ENCODE measurements at regions not wholly inside any gene's neighbourhood (a gene's known extent, or its start where the extent isn't known, plus 50 kb on each side); places are given as distances from the start of the nearest gene placed in this dataset.

DNA sequence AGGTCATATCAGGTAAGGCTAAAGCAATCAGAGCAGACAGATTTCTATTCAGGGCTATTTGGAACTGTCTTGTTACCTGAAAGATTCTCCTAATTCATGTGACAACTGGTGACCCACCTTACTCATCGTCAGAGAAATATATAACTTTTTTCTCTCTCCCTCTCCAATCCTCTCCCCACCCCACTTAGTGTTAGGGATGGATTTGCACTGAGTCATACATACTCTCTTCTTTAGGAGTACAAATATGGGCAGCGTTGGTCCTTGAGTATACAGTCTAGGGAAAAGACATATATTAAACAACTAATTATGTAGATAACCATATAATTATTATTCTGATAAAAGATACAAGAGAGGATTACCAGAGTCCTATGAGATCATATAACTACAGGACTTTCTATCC lies 246.3 kb downstream of the HHIPL2 start:
- DNase-seq, result no peak

GRCh38 chr1:222299524-222299923 lies 248.4 kb downstream of the HHIPL2 start:
- no peak for DNase-seq

- no peak for DNase-seq
Measured at GRCh38 chr1:222290866-222291265, 257.0 kb downstream of the HHIPL2 start.

- no peak for DNase-seq
Measured at GRCh38 chr1:222288053-222288452, 259.9 kb downstream of the HHIPL2 start.

- no peak for DNase-seq
Measured at GRCh38 chr1:222286011-222286410, 261.9 kb downstream of the HHIPL2 start.

GRCh38 chr1:222285526-222285925 lies 262.4 kb downstream of the HHIPL2 start:
- DNase-seq, result no peak

GRCh38 chr1:222284466-222284865 lies 263.4 kb downstream of the HHIPL2 start:
- DNase-seq, result no peak

DNA sequence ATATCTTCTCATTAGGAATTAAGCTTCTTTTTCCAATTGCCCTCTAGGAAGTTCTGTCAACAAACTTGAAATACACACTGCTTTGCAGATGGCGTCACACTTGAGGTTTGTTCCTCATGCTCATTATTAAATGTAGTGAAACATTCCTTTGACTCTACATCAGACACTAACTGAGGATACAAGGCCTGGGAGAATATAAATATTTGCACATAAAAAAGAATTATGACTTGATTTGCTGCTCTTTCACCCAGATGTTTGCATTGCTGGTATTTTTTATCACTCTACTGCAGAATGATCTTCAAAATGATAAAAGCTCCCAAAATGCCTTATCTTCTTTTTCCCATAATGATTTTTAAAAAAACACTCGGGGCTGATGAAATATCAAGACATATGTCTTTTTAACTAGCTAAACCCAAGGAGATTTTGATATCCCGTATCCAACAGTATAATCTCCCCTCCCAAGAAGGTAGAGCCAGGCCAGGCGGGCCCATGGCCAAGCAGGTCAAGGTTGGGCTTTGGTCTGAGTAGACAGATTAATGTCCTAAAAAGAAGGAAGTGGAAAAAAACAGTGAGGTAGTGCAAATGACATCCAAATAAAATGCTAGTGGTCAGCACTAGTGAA lies 264.6 kb downstream of the HHIPL2 start:
- DNase-seq, result no peak

DNA sequence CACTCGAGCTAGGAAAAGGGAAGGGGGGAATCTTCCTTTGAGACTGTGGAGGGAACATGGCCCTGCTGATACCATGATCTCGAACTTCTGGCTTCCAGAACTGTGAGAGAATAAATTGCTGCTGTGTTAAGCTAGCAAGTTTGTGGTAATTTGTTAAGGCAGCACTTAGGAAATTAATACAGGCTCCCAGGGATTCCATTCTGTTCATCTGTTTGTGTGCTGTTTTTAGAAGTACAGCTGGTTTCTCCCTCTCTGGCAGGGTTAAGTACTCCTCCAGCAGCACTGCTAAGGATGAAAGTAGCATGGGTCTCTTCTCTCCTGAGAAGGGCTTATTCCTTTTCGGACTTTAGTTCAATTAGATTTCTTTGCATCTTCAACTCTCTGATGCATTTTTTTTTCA lies 268.3 kb downstream of the HHIPL2 start:
- DNase-seq, result no peak

GRCh38 chr1:222278501-222278900 lies 269.4 kb downstream of the HHIPL2 start:
- no peak for DNase-seq

DNA sequence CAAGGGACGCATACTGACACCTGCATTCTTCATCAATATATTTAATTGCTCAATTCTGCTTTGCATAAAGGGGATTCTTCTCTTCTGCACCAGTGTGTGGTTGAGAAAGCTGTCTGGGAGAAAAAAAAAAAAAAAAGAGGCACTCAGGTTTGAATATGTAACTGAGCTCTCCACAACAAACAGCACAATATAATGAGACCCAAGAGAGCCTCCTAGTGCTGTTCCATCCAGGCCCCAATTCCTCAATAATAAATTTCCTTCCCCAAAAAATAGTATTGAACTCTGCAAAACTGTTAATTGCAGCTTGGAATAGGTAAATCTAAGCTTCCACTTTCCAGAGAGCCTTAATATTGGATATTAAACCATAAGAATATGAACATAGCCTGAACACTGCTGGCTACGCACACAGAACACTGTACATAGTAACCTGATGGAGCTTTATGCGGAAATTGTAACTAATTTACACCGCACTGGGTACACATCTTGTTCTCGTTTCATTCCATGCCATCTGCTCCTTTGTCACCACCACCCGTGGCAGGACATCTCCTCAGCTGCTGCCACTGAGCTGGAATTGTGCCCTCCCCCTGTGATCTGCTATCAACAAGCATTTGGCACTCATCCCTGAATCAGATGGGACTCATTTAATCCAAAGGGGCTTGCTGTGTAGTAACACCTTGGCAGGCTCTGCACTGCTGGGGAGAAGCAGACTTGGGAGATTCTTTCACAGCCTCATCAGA lies 272.0 kb downstream of the HHIPL2 start:
- DNase-seq, result no peak

GRCh38 chr1:222275001-222275728 lies 272.7 kb downstream of the HHIPL2 start:
- DNase-seq, result no peak

- DNase-seq, result peak in 3 of 56 donors; percentile 3 to 18 (median 5)
Measured at GRCh38 chr1:222266223-222267196, 281.4 kb downstream of the HHIPL2 start.

GRCh38 chr1:222263791-222264190 lies 284.1 kb downstream of the HHIPL2 start:
- no peak for DNase-seq

DNA sequence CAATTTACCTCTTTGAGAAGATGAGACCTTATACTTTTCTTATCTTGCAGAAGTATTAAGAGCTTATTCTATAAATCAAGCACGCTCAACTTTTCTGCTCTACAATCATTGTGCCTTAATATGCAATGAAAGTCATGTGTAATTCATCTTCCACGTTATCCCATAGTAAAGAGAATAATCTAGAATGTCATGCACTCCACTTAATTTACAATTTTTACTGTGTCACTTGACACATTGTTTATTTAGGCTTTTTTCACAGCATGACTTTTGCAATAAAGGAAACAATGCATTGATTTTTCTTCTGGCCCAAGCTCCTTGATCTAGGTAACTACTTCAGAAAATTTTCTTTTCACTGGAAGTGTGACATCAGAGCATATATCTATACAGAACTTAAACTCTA lies 290.9 kb downstream of the HHIPL2 start:
- no peak for DNase-seq

DNA sequence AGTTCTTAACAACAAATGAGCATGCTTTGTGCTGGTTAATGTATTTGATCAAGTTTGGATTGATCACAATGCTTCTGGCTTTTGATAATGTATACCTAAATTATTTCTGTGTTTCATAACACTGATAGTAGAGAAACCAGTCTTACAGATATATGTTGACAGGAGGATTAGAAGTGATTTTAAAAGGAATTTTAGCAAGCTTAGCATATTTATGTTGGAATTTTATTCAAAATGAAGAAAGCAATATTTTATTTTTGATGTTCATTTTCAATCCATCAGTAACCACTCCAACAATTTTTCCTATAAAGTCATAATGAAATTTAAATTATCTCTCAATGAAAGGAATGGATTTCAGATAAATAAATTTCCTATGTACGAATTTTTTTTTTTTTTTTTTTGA lies 291.8 kb downstream of the HHIPL2 start:
- no peak for DNase-seq

DNA sequence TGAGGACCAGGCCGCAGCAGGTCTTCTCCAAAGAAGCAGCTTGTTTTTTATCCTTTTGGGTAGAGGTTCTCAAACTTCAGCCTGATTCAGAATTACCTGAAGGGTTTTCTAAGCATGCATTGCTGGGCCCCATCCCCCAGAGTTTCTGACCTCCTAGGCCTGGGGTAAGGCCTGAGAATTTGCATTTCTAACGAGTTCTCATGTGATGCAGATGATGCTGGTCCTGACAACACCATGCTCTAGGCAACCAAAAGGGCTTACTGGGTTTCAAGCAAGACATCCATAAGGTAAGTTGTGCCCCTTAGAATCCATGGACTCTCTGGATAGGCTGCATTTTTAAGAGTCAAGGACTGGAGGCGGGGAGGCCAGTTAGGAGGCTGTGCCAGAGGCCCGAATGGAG lies 295.1 kb downstream of the HHIPL2 start:
- DNase-seq, result no peak

DNA sequence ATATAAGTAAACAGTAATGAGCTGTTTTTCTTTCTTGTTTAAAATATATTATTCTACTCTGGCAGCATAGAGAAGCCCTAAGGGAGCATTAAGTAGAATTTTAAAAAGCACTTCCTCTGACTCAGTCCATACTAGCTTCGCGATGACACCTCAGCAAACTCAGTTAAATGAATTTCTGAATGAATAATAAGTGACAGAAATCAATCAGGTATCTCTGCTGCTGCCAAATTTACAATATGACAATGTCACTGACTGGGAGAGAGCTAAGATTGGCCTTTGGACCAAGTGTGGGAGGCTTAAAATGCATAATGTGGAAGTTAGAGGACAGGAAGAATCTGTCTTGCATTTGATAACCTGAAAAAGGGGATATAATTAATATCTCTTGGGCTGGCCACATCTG lies 296.1 kb downstream of the HHIPL2 start:
- DNase-seq, result no peak

DNA sequence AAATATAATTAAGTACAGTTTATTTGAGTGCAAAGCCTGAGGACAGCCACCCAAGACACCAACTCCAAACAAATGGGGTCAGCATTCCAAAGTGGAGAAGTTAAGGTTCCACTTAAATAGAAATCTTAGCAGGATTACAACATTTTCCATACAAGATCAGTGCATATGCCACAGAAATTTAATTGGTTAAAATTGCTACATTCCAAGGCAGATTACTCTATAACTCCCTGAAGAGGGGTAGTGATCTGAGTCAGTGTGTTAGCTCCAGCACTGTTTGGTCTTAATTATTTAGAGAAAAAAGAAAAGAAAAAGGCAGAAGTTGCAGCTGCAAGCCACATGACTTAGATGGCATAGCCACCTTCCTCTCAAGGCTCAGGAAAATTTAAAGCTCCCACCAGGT lies 297.5 kb downstream of the HHIPL2 start:
- no peak for DNase-seq

GRCh38 chr1:222247811-222248310 lies 300.0 kb downstream of the HHIPL2 start:
- no peak for DNase-seq

GRCh38 chr1:222247081-222247480 lies 300.8 kb downstream of the HHIPL2 start:
- DNase-seq, result no peak

Data from nucleus accumbens (tissue), 56 donors.